DOHH2 (cell line): ENCODE measurements at regions not wholly inside any gene's neighbourhood (a gene's known extent, or its start where the extent isn't known, plus 50 kb on each side); places are given as distances from the start of the nearest gene placed in this dataset.

Source experiments
- CTCF ChIP-seq: fragments of 200-600 bp; sonication (generic); IDR thresholded peaks from one replicate; pipeline ENCODE4 v1.5.1; 2014; ENCODE audit warnings: antibody characterized with exemption, mild to moderate bottlenecking, low read depth, low read length; ENCODE audit not compliant: poor library complexity, severe bottlenecking
- EZH2phosphoT487 ChIP-seq: fragments of 200-600 bp; sonication (generic); IDR thresholded peaks from 2 replicates; pipeline ENCODE4 v1.6.1; 2017; ENCODE audit warnings: borderline replicate concordance, mild to moderate bottlenecking, antibody characterized with exemption, low read length, moderate library complexity, mixed read lengths

- no peak for TF ChIP-seq CTCF
- TF ChIP-seq EZH2phosphoT487, result no peak
These were observed 65.6 kb upstream of the TRIO start for GRCh38 chr5:14077501-14077900.
